Amniotic stem cell (primary cell): ENCODE measurements at regions not wholly inside any gene's neighbourhood (a gene's known extent, or its start where the extent isn't known, plus 50 kb on each side); places are given as distances from the start of the nearest gene placed in this dataset.
"Not testable (repeated sequence)": the region's sequence is repeated elsewhere in the genome, so short reads cannot be mapped to it uniquely, and the experiment has no call there.

Source experiments
- DNase-seq: peaks from one replicate; lab custom pipeline; 2025; lab: John Stamatoyannopoulos, UW

DNA sequence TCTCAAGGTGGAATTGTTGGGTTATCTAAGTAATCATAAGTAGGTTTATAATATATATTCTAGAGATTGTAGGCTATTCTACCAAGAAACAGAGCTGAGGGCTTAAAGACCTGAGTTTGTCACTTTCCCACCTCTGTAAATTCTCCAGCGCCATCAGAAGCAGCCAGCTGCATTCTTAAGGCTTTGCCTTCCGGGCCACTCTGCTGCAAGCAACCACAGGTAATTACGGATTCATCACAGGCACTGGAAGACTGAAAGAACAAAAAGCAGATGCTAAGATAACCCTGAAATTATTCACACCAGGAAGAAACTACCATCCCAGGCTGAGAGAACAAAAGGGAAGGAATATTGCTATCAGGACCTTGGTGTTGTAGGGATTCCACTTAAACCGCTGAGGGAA, 137.8 kb upstream of the JCAD start:
- DNase-seq: no peak

GRCh38 chr10:30196559-30196958, 137.2 kb upstream of the JCAD start:
- not testable (repeated sequence) for DNase-seq

- no peak for DNase-seq
Measured at GRCh38 chr10:30192846-30193608, 133.6 kb upstream of the JCAD start.

DNA sequence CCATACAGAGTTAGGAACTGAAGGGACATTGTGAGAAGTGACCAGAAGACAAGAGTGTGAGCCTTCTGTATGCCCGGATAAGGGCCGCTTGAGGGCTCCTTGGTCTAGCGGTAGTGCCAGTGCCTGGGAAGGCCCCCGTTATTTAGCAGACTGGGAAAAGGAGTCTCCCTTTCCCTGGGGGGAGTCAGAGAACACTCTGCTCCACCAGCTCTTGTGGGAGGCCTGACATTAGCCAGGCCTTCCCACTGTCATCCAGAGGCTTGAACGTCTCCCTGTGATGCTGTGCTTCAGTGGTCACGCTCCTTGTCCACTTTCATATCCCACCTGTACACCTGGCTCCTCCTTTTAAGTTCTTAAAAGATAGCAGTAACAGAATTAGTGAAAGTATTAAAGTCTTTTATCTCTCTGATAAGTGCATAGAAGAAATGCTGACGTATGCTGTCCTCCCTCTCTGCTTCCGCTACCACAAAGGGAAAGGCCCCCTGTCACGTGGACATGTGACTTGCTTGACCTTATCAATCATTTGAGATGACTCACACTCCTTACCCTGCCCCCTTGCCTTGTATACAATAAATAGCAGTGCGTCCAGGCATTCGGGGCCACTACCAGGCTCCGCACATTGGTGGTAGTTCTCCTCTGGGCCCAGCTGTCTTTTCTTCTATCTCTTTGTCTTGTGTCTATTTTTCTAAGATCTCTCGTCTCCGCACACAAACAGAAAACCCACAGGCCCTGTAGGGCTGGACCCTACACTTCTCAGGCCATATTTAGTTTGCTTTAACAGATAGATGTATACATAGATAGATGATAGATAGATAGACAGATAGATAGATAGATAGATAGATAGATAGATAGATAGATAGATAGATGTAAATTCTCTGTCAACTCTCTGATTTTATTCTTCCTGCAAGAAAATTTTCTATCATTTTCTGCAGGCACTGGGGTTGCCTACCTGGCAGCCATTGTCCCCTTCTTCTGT, 131.5 kb upstream of the JCAD start:
- DNase-seq: no peak

DNA sequence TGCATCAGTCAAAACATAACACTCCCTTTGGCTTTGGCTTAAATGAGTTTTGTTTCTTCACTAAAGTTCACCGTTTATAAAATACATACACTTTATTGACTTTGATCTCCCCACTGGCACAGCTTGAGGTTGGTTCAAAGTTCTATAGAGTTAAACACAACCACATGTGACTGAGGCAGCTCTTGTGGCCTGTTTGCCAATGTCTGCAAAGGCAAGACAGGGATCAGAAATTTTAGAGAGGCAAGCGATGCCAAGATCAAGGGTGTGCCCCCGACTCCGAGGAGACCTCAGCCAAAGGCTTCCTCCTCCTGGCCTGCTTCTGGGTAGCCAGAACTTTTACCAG, 129.8 kb upstream of the JCAD start:
- no peak for DNase-seq

DNA sequence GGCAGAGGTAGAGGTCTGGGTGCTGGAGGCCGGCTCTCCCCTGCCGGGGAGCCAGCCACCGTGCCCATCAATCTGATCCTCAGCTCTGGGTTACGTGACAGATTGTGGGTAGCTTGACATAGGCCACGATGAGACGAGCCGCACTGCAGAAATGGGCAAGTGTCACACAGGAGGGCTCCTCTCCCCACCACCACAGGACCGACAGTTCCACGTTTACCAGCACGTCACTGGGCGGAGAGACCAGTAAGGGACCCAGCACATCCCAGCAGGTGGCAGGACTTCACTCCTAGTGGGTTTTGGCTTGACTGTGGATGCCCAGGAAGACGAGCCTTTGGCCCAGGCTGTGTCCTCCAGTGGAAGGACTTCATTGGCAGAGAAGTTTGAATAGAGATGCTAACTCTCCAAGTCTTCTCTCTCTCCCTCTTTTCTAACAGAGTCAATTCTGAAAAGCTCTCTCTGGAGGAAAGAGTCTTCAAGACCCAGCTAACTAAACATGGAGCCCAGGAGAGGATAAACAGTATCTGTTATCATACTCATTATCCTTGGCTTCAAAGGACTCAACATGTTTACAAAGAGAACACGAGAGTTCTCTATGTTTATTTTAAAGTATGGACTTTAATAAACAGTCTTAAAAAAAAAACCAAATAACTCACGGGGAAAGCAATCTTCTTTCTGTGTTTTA, 129.3 kb upstream of the JCAD start:
- DNase-seq: no peak

GRCh38 chr10:30188101-30188500, 128.7 kb upstream of the JCAD start:
- no peak for DNase-seq

- DNase-seq: no peak
Measured at GRCh38 chr10:30187010-30187409, 127.6 kb upstream of the JCAD start.

GRCh38 chr10:30186371-30186875, 127.0 kb upstream of the JCAD start:
- DNase-seq: no peak

DNA sequence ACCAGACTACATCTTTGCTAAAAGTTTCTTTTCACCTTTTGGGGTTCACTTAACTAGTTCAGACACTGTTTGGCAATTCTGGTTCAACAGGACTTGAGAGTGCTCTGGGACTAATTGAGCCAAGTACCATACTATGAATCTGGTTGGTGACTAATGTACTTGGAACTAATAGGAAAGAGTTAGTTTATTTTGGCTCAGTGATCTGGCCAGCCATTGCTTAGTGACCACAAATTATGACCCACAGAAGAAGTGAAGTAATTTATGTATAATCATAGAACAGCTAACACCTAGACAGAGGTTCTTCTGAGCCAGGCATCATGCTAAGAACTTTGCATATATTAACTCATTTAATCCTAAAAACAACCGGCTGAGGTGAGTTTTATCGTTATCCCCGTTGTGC, 126.5 kb upstream of the JCAD start:
- no peak for DNase-seq

DNA sequence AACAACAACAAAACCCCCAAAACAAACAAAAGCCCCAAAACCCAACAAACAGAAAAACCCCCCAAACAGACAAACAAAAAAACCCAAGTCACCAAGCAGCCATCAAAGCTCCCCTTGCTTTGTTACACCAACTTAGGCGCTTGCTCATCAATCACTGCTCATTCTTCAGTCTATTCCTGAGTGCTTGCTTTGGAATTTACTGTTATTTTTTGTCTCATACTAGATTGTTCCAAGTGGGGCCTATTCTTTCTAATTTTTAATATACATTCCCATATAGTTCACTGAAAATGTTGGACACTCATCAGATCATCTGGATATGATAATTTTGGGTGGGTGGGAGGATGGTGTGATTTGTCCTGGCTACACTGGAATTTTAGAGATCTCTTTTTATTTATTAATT, 126.0 kb upstream of the JCAD start:
- no peak for DNase-seq

DNA sequence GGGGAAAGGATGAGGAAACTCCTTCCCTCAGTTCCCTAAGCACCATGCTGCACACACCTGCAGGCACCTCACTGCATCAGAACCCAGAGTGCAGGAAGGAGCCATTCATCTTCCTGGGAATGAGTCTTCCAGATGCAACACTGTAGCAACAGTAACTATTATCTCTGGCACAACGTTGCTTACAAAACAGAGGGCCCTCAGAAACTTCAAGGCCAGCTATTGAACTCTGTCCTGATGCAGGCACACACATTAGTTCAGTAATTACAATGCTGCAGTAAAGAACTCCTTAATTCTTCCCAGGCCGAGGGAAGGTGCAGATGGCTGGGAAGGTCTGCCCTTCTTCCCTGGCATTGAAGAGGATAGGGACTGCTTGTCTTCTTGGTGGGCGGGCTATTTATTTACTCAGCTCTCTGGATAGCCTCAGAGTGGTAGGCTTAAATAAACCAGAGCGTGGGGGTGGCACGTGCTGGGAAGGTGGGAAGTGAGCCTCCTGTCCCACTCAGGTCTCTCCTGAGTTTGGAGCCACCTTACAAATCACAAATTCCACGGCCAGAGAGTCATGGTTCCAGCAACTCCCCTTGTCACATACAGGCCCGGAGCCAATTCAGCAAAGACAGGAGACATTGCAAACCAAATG, 125.1 kb upstream of the JCAD start:
- DNase-seq: no peak

DNA sequence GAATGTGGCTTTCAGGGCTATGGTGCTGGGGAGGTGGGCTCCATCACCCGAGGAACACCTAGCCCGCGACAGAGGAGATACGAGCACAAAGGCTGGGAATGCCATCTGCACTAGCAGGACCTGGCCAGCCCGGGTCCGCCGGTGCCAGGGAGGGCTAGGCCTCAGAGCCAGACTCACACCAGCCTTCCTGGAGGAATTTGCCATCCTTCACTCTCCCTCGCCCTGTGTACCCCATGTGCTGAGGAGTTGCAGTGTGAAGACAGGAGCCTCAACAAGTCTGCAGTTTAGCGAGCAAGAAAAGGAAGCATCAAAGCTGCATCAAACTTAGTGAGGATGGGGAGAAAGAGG, 123.6 kb upstream of the JCAD start:
- no peak for DNase-seq

DNA sequence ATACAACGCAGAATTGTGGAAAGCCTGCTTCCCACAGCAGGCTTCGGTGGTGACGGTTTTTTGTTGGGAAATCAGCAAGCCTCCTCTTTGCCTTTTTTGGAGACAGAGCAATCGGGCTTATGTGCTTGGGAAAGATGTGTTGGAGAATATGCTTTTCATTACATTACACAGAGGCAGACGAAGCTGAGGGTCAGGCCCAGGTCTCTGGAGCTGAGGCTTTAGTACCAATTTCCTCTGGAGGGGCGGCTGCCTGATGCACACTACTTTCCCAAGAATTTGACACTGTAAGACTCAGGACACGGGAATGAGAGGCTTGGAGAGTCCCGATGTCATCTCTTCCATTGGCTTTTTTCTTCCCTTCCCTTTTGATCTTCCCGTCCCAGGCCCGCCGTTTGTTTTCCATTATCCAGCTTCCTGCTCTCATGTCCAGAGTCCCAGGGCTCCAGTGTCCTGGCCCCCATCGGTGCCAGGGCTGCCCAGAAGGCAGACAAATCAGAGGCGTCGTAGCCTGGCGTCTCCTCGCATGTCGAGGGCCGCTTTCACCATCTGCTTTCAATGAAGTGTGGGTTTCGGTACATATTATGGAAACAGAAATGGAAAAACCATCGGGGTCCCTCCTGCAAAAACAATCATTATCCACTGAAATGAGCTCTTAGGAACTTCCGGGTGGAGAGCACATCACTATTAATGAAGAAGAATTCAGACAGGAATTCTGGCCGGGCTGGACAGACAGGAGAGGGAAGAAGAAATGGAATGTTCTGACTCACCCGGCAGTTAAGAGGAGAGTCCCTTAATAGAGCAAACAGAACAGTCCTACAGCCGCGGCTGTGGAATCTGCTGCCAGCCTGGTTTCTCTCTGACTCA, 123.0 kb upstream of the JCAD start:
- peak; percentile 78 for DNase-seq

- DNase-seq: no peak
Measured at GRCh38 chr10:30178356-30178964, 119.1 kb upstream of the JCAD start.

DNA sequence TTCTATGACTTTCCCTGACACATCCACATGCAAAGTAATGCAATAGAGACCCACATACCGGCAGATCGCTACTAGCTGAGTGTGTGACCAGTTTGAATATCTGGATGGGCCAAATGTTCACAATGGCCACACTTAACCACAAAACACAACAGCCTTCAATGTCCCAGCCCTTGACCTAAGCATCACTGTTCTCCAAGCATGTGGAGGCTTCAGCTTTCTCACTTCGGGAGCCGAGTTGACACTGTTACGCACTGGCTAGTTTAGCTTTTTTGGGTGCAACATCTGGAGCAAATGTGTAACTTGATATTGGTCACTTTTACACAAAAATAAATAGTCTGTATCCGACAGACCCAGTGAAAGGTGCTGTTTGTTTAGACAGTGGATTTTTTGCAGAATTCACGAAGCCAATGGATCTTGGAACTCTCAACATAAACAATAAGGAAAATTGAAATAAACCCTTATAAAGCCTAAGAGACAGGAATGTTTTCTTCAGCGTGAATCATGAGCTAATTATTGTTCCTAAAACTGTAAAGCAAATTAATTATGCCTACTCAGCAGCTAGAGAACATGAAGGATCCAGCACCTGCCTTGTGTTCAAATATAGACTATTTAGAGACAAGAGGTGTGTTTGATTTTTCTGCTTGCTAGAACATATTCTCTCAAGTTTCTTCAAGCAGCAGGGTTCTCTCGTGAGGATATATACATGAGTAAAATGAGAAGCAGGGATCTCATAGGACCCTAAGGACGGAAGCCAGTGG, 117.6 kb upstream of the JCAD start:
- DNase-seq: no peak

DNA sequence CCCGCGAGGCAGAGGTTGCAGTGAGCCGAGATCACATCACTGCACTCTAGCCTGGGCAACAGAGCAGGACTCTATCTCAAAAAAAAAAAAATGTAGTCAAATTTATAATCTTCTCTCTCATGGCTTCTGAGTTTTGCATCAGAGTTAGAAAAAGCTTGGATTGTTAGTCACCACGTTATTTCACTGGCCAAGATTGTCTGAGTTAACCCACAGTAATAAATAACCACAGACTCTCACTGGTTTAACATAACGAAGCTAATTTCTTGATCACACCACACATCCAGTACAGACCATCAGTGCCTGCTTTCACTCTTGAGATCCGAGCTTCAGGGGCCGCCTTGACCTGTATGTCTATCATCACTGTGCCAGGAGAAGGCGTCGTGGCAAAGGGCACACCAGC, 116.8 kb upstream of the JCAD start:
- no peak for DNase-seq

- DNase-seq: no peak
Measured at GRCh38 chr10:30172673-30173072, 113.3 kb upstream of the JCAD start.

- no peak for DNase-seq
Measured at GRCh38 chr10:30172091-30172490, 112.7 kb upstream of the JCAD start.

DNA sequence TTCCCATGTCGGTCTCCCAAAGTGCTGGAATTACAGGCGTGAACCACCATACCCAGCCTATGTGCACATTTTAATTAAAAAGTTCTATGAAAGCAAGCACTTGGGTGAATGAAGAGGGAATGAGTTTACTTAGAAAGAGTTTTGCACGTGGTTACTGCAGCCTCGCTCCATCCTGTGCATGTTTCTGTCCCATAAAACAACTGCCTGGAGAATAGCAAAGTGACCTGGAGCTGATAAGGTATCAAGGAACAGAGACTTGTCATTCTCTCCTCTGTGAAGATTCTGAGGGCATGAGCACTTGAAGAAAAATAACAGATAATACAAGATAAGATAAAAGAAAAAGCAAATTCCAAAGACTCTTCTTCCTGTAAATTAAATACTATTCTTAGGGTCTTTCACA, 112.2 kb upstream of the JCAD start:
- no peak for DNase-seq
